ENCODE measurements at regions not wholly inside any gene's neighbourhood (a gene's known extent, or its start where the extent isn't known, plus 50 kb on each side); places are given as distances from the start of the nearest gene placed in this dataset.

GRCh38 chr16:52184336-52184735 lies 362.6 kb downstream of the TOX3 start:
- Histone ChIP-seq H3K4me3 (ENCODE audit: low read length) (no peak overlapping the region), H3K36me3 (ENCODE audit: control insufficient read depth, insufficient read depth, low read length) (no peaks in the 10 kb centered on the region), H3K27me3 (ENCODE audit: control insufficient read depth, insufficient read depth, low read length) (no peaks in the 10 kb centered on the region), H3K9me3 (replicated peaks; ENCODE audit: control insufficient read depth, low read depth, low read length) (no peaks in the 10 kb centered on the region), H3K4me1 (ENCODE audit: control insufficient read depth, insufficient read depth, low read length) (no peaks in the 10 kb centered on the region), H3K27ac (ENCODE audit: low read length) (no peak overlapping the region)
- DNase-seq, result no peak
- WGBS (ENCODE audit: insufficient coverage), result no CpG with 5 or more reads among the region's 3 CpGs

GRCh38 chr16:52182840-52183239 lies 364.1 kb downstream of the TOX3 start:
- H3K4me1 ChIP-seq (ENCODE audit: control insufficient read depth, insufficient read depth, low read length), result no peaks in the 10 kb centered on the region
- H3K4me3 ChIP-seq (ENCODE audit: low read length), result no peak overlapping the region
- no peaks in the 10 kb centered on the region for H3K9me3 ChIP-seq (replicated peaks; ENCODE audit: control insufficient read depth, low read depth, low read length)
- no peak overlapping the region for H3K27ac ChIP-seq (ENCODE audit: low read length)
- H3K27me3 ChIP-seq (ENCODE audit: control insufficient read depth, insufficient read depth, low read length), result no peaks in the 10 kb centered on the region
- no peaks in the 10 kb centered on the region for H3K36me3 ChIP-seq (ENCODE audit: control insufficient read depth, insufficient read depth, low read length)
- whole genome bisulfite sequencing (ENCODE audit: insufficient coverage), result 92% methylated on average over 2 of the region's 2 CpGs
- DNase-seq, result no peak

- DNase-seq, result no peak
- H3K27me3 ChIP-seq (ENCODE audit: control insufficient read depth, insufficient read depth, low read length), result no peaks in the 10 kb centered on the region
- H3K36me3 ChIP-seq (ENCODE audit: control insufficient read depth, insufficient read depth, low read length), result no peaks in the 10 kb centered on the region
- H3K4me3 ChIP-seq (ENCODE audit: low read length), result no peak overlapping the region
- H3K27ac ChIP-seq (ENCODE audit: low read length), result no peak overlapping the region
- no CpG with 5 or more reads among the region's 2 CpGs for WGBS (ENCODE audit: insufficient coverage)
- H3K9me3 ChIP-seq (replicated peaks; ENCODE audit: control insufficient read depth, low read depth, low read length), result no peaks in the 10 kb centered on the region
- no peaks in the 10 kb centered on the region for H3K4me1 ChIP-seq (ENCODE audit: control insufficient read depth, insufficient read depth, low read length)
Measured at GRCh38 chr16:52174168-52174567, 372.8 kb downstream of the TOX3 start.

GRCh38 chr16:52171481-52171880 lies 375.5 kb downstream of the TOX3 start:
- Histone ChIP-seq H3K27me3 (ENCODE audit: control insufficient read depth, insufficient read depth, low read length) (no peaks in the 10 kb centered on the region), H3K27ac (ENCODE audit: low read length) (no peak overlapping the region), H3K4me1 (ENCODE audit: control insufficient read depth, insufficient read depth, low read length) (no peaks in the 10 kb centered on the region), H3K4me3 (ENCODE audit: low read length) (no peak overlapping the region), H3K36me3 (ENCODE audit: control insufficient read depth, insufficient read depth, low read length) (no peaks in the 10 kb centered on the region), H3K9me3 (replicated peaks; ENCODE audit: control insufficient read depth, low read depth, low read length) (no peaks in the 10 kb centered on the region)
- no peak for DNase-seq

- WGBS (ENCODE audit: insufficient coverage), result no CpG with 5 or more reads among the region's 1 CpG
- no peak for DNase-seq
Measured at GRCh38 chr16:52167328-52167727, 379.6 kb downstream of the TOX3 start.

GRCh38 chr16:52165961-52166360 lies 381.0 kb downstream of the TOX3 start:
- 83% methylated on average over 7 of the region's 8 CpGs for WGBS (ENCODE audit: insufficient coverage)
- Histone ChIP-seq H3K27ac (ENCODE audit: low read length) (no peak overlapping the region), H3K27me3 (ENCODE audit: control insufficient read depth, insufficient read depth, low read length) (peaks cover 2% of the 10 kb centered on the region), H3K4me1 (ENCODE audit: control insufficient read depth, insufficient read depth, low read length) (no peaks in the 10 kb centered on the region), H3K9me3 (replicated peaks; ENCODE audit: control insufficient read depth, low read depth, low read length) (no peaks in the 10 kb centered on the region), H3K4me3 (ENCODE audit: low read length) (no peak overlapping the region), H3K36me3 (ENCODE audit: control insufficient read depth, insufficient read depth, low read length) (no peaks in the 10 kb centered on the region)
- no peak for DNase-seq

More at GRCh38 chr16:52167328-52167727, 379.6 kb downstream of the TOX3 start:
- H3K4me1 ChIP-seq (ENCODE audit: control insufficient read depth, insufficient read depth, low read length), result no peaks in the 10 kb centered on the region
- peaks cover 2% of the 10 kb centered on the region for H3K27me3 ChIP-seq (ENCODE audit: control insufficient read depth, insufficient read depth, low read length)
- no peaks in the 10 kb centered on the region for H3K9me3 ChIP-seq (replicated peaks; ENCODE audit: control insufficient read depth, low read depth, low read length)
- no peak overlapping the region for H3K4me3 ChIP-seq (ENCODE audit: low read length)
- no peaks in the 10 kb centered on the region for H3K36me3 ChIP-seq (ENCODE audit: control insufficient read depth, insufficient read depth, low read length)
- no peak overlapping the region for H3K27ac ChIP-seq (ENCODE audit: low read length)

GRCh38 chr16:52149003-52149402 lies 397.9 kb downstream of the TOX3 start:
- 80% methylated on average over 1 of the region's 3 CpGs for WGBS (ENCODE audit: insufficient coverage)
- Histone ChIP-seq H3K9me3 (replicated peaks; ENCODE audit: control insufficient read depth, low read depth, low read length) (no peaks in the 10 kb centered on the region), H3K27ac (ENCODE audit: low read length) (no peak overlapping the region), H3K4me1 (ENCODE audit: control insufficient read depth, insufficient read depth, low read length) (no peaks in the 10 kb centered on the region), H3K4me3 (ENCODE audit: low read length) (no peak overlapping the region), H3K27me3 (ENCODE audit: control insufficient read depth, insufficient read depth, low read length) (no peaks in the 10 kb centered on the region), H3K36me3 (ENCODE audit: control insufficient read depth, insufficient read depth, low read length) (no peaks in the 10 kb centered on the region)
- no peak for DNase-seq

- peak; percentile 7 for DNase-seq
- H3K9me3 ChIP-seq (replicated peaks; ENCODE audit: control insufficient read depth, low read depth, low read length), result no peaks in the 10 kb centered on the region
- H3K36me3 ChIP-seq (ENCODE audit: control insufficient read depth, insufficient read depth, low read length), result no peaks in the 10 kb centered on the region
- WGBS (ENCODE audit: insufficient coverage), result no CpG with 5 or more reads among the region's 4 CpGs
- H3K4me3 ChIP-seq (ENCODE audit: low read length), result no peak overlapping the region
- H3K27me3 ChIP-seq (ENCODE audit: control insufficient read depth, insufficient read depth, low read length), result no peaks in the 10 kb centered on the region
- H3K4me1 ChIP-seq (ENCODE audit: control insufficient read depth, insufficient read depth, low read length), result no peaks in the 10 kb centered on the region
- no peak overlapping the region for H3K27ac ChIP-seq (ENCODE audit: low read length)
Measured at GRCh38 chr16:52141871-52142270, 405.1 kb downstream of the TOX3 start.

GRCh38 chr16:52128361-52128760 lies 418.6 kb downstream of the TOX3 start:
- Histone ChIP-seq H3K4me1 (ENCODE audit: control insufficient read depth, insufficient read depth, low read length) (no peaks in the 10 kb centered on the region), H3K27ac (ENCODE audit: low read length) (no peak overlapping the region), H3K36me3 (ENCODE audit: control insufficient read depth, insufficient read depth, low read length) (no peaks in the 10 kb centered on the region), H3K27me3 (ENCODE audit: control insufficient read depth, insufficient read depth, low read length) (no peaks in the 10 kb centered on the region), H3K4me3 (ENCODE audit: low read length) (no peak overlapping the region), H3K9me3 (replicated peaks; ENCODE audit: control insufficient read depth, low read depth, low read length) (no peaks in the 10 kb centered on the region)
- WGBS (ENCODE audit: insufficient coverage), result 30% methylated on average over 2 of the region's 3 CpGs
- DNase-seq, result no peak

- no peak for DNase-seq
- Histone ChIP-seq H3K9me3 (replicated peaks; ENCODE audit: control insufficient read depth, low read depth, low read length) (peaks cover 3% of the 10 kb centered on the region), H3K36me3 (ENCODE audit: control insufficient read depth, insufficient read depth, low read length) (no peaks in the 10 kb centered on the region), H3K27me3 (ENCODE audit: control insufficient read depth, insufficient read depth, low read length) (peaks cover 1% of the 10 kb centered on the region), H3K4me1 (ENCODE audit: control insufficient read depth, insufficient read depth, low read length) (no peaks in the 10 kb centered on the region), H3K27ac (ENCODE audit: low read length) (no peak overlapping the region), H3K4me3 (ENCODE audit: low read length) (no peak overlapping the region)
- no CpG with 5 or more reads among the region's 1 CpG for WGBS (ENCODE audit: insufficient coverage)
Measured at GRCh38 chr16:52123842-52124241, 423.1 kb downstream of the TOX3 start.

GRCh38 chr16:52123061-52123839 lies 423.7 kb downstream of the TOX3 start:
- no peaks in the 10 kb centered on the region for H3K36me3 ChIP-seq (ENCODE audit: control insufficient read depth, insufficient read depth, low read length)
- H3K4me3 ChIP-seq (ENCODE audit: low read length), result no peak overlapping the region
- H3K9me3 ChIP-seq (replicated peaks; ENCODE audit: control insufficient read depth, low read depth, low read length), result peaks cover 6% of the 10 kb centered on the region
- no peaks in the 10 kb centered on the region for H3K4me1 ChIP-seq (ENCODE audit: control insufficient read depth, insufficient read depth, low read length)
- peak; percentile 56 for DNase-seq
- peaks cover 2% of the 10 kb centered on the region for H3K27me3 ChIP-seq (ENCODE audit: control insufficient read depth, insufficient read depth, low read length)
- H3K27ac ChIP-seq (ENCODE audit: low read length), result no peak overlapping the region
- WGBS (ENCODE audit: insufficient coverage), result no CpG with 5 or more reads among the region's 2 CpGs
